ENCODE measurements at regions not wholly inside any gene's neighbourhood (a gene's known extent, or its start where the extent isn't known, plus 50 kb on each side); places are given as distances from the start of the nearest gene placed in this dataset.

- TF ChIP-seq FOXS1 (CRISPR knock-in tag; IDR thresholded peaks at IDR 0.05) (no peak), RAD21 (conservative IDR thresholded peaks at IDR 0.05 in 1 of 2, IDR thresholded peaks at IDR 0.05 in 1 of 2) (no peak), CHD4 (IDR thresholded peaks at IDR 0.05; ENCODE audit: borderline replicate concordance) (no peak), EHF (CRISPR knock-in tag; IDR thresholded peaks at IDR 0.05) (no peak), BHLHE40 (IDR thresholded peaks at IDR 0.05; ENCODE audit: low read depth, low read length) (no peak), POLR2AphosphoS2 (conservative IDR thresholded peaks at IDR 0.05; ENCODE audit: low read length) (no peak), JUN (IDR thresholded peaks at IDR 0.05) (no peak), HOXB5 (CRISPR knock-in tag; IDR thresholded peaks at IDR 0.05) (no peak), ZFP36 (IDR thresholded peaks at IDR 0.05; ENCODE audit: borderline replicate concordance, partially characterized antibody) (no peak), MAZ (IDR thresholded peaks at IDR 0.05; ENCODE audit: borderline replicate concordance, low read depth, low read length) (no peak), PHF8 (IDR thresholded peaks at IDR 0.05; ENCODE audit: borderline replicate concordance, low read depth) (no peak), ATOH8 (CRISPR knock-in tag; IDR thresholded peaks at IDR 0.05; ENCODE audit: low read depth) (no peak), HOXA7 (CRISPR knock-in tag; IDR thresholded peaks at IDR 0.05) (no peak), TP53 (CRISPR knock-in tag; IDR thresholded peaks at IDR 0.05) (no peak)
- CTCF ChIA-PET = no interaction called here
- no peaks in the 10 kb centered on the region for H3K9me3 ChIP-seq
- no peaks in the 10 kb centered on the region for H3K4me1 ChIP-seq
- no peak overlapping the region for H3K4me2 ChIP-seq
- H3K4me3 ChIP-seq = no peak overlapping the region
- WGBS (ENCODE audit: missing lambda C conversion rate) = 12% methylated on average over 2 of the region's 2 CpGs
- no peak for DNase-seq (ENCODE audit: low read depth in 1 of 2, low spot score in 1 of 2)
- H3K27ac ChIP-seq = no peak overlapping the region
- FAIRE-seq = no peak
- POLR2A ChIA-PET = no interaction called here
- no peak for ATAC-seq
Observed at GRCh38 chr17:71032746-71033273, 863.5 kb downstream of the KCNJ2 start.

- POLR2A ChIA-PET = no interaction called here
- TF ChIP-seq KDM5A (IDR thresholded peaks at IDR 0.05) (no peak), NFE2L2 (conservative IDR thresholded peaks at IDR 0.05; ENCODE audit: low read length) (no peak), E2F6 (IDR thresholded peaks at IDR 0.05; ENCODE audit: borderline replicate concordance, low read depth) (no peak), NPAS2 (CRISPR knock-in tag; IDR thresholded peaks at IDR 0.05; ENCODE audit: borderline replicate concordance) (no peak), CHD2 (IDR thresholded peaks at IDR 0.05; ENCODE audit: low read length, partially characterized antibody) (no peak), MAX (IDR thresholded peaks at IDR 0.05) (no peak), EHMT2 (IDR thresholded peaks at IDR 0.05; ENCODE audit: low read depth) (no peak), RAD21 (conservative IDR thresholded peaks at IDR 0.05 in 1 of 2, IDR thresholded peaks at IDR 0.05 in 1 of 2) (no peak)
- H3K4me3 ChIP-seq = no peak overlapping the region
- ATAC-seq (no peak), FAIRE-seq (no peak), DNase-seq (ENCODE audit: low read depth in 1 of 2, low spot score in 1 of 2) (no peak)
- no peaks in the 10 kb centered on the region for H3K4me1 ChIP-seq
- no peaks in the 10 kb centered on the region for H3K9me3 ChIP-seq
- WGBS (ENCODE audit: missing lambda C conversion rate) = 55% methylated on average over 7 of the region's 7 CpGs
- CTCF ChIA-PET = no interaction called here
- no peak overlapping the region for H3K27ac ChIP-seq
- H3K4me2 ChIP-seq = no peak overlapping the region
Observed at GRCh38 chr17:71033336-71033735, 864.0 kb downstream of the KCNJ2 start.

- WGBS (ENCODE audit: missing lambda C conversion rate) = 45% methylated on average over 3 of the region's 3 CpGs
- Histone ChIP-seq H3K9me3 (no peaks in the 10 kb centered on the region), H3K4me2 (no peak overlapping the region), H3K27ac (no peak overlapping the region), H3K4me3 (no peak overlapping the region), H3K4me1 (no peaks in the 10 kb centered on the region)
- ChIA-PET POLR2A (no interaction called here), CTCF (no interaction called here)
- FAIRE-seq (no peak), DNase-seq (ENCODE audit: low read depth in 1 of 2, low spot score in 1 of 2) (no peak), ATAC-seq (no peak)
- TF ChIP-seq RCOR1 (IDR thresholded peaks at IDR 0.05; ENCODE audit: low read depth, low read length) (no peak), ZFP36 (IDR thresholded peaks at IDR 0.05; ENCODE audit: borderline replicate concordance, partially characterized antibody) (no peak), NFE2L2 (conservative IDR thresholded peaks at IDR 0.05; ENCODE audit: low read length) (no peak), HOXA7 (CRISPR knock-in tag; IDR thresholded peaks at IDR 0.05) (no peak), MYC (IDR thresholded peaks at IDR 0.05; ENCODE audit: borderline replicate concordance, low read length) (no peak), FOXS1 (CRISPR knock-in tag; IDR thresholded peaks at IDR 0.05) (no peak), MAX (IDR thresholded peaks at IDR 0.05) (no peak), BCL3 (IDR thresholded peaks at IDR 0.05) (no peak), FOSL2 (IDR thresholded peaks at IDR 0.05) (no peak), FOSL2 (CRISPR knock-in tag; IDR thresholded peaks at IDR 0.05) (no peak), TFCP2L1 (CRISPR knock-in tag; IDR thresholded peaks at IDR 0.05) (no peak), HES2 (IDR thresholded peaks at IDR 0.05) (no peak), CBX8 (IDR thresholded peaks at IDR 0.05) (no peak), JUNB (IDR thresholded peaks at IDR 0.05) (no peak)
Observed at GRCh38 chr17:71035226-71035625, 865.9 kb downstream of the KCNJ2 start.
